GM23338 (cell line): ENCODE measurements at regions not wholly inside any gene's neighbourhood (a gene's known extent, or its start where the extent isn't known, plus 50 kb on each side); places are given as distances from the start of the nearest gene placed in this dataset.
"Not testable (repeated sequence)": the region's sequence is repeated elsewhere in the genome, so short reads cannot be mapped to it uniquely, and the experiment has no call there.

Source experiments
- ATAC-seq: fragments of 200-7000 bp; cut with Tn5 transposase; 3 replicates; pipeline ENCODE4 v1.9.1; 2020
- DNase-seq: peaks from one replicate; pipeline ENCODE4 v3.0.0-alpha.2; 2015; ENCODE audit warnings: low spot score
- H2AFZ ChIP-seq: fragments of 200-600 bp; sonication (generic); 2 replicates; pipeline ENCODE4 v1.8.0; 2016; ENCODE audit warnings: antibody characterized with exemption, mild to moderate bottlenecking, moderate library complexity
- H3F3A ChIP-seq: fragments of 200-600 bp; sonication (generic); replicated peaks from 2 replicates; pipeline ENCODE4 v1.8.0; 2017; ENCODE audit warnings: antibody characterized with exemption, mixed run types, low read depth
- H3K27ac ChIP-seq: fragments of 200-600 bp; sonication (generic); 2 replicates; pipeline ENCODE4 v1.6.1; 2016; ENCODE audit warnings: low read depth
- H3K27me3 ChIP-seq: fragments of 200-600 bp; sonication (generic); 2 replicates; pipeline ENCODE4 v1.8.0; 2016; ENCODE audit warnings: mild to moderate bottlenecking, mixed run types, moderate library complexity; ENCODE audit not compliant: insufficient read depth
- H3K36me3 ChIP-seq: fragments of 200-600 bp; sonication (generic); 2 replicates; pipeline ENCODE4 v1.8.0; 2016; ENCODE audit warnings: mild to moderate bottlenecking; ENCODE audit not compliant: insufficient read depth
- H3K4me1 ChIP-seq: fragments of 200-600 bp; sonication (generic); 2 replicates; pipeline ENCODE4 v1.8.0; 2016; ENCODE audit warnings: mild to moderate bottlenecking, moderate library complexity; ENCODE audit not compliant: insufficient read depth
- H3K4me2 ChIP-seq: fragments of 200-600 bp; sonication (generic); 2 replicates; pipeline ENCODE4 v1.7.1; 2017; ENCODE audit warnings: mixed run types
- H3K4me3 ChIP-seq: fragments of 200-600 bp; sonication (generic); 2 replicates; pipeline ENCODE4 v1.6.1; 2016; ENCODE audit warnings: mixed run types
- H3K79me2 ChIP-seq: fragments of 200-600 bp; sonication (generic); replicated peaks from 2 replicates; pipeline ENCODE4 v1.8.0; 2017; ENCODE audit warnings: mild to moderate bottlenecking; ENCODE audit not compliant: insufficient read depth
- H3K9me2 ChIP-seq: fragments of 200-600 bp; sonication (generic); 2 replicates; pipeline ENCODE4 v1.8.0; 2017; ENCODE audit not compliant: insufficient read depth
- H4K20me1 ChIP-seq: fragments of 200-600 bp; sonication (generic); replicated peaks from 2 replicates; pipeline ENCODE4 v1.8.0; 2017; ENCODE audit warnings: mild to moderate bottlenecking; ENCODE audit not compliant: insufficient read depth
- H3K27ac Mint-ChIP-seq: 2 replicates; pipeline ENCODE4 v1.8.0; 2020; ENCODE audit warnings: inconsistent platforms, mild to moderate bottlenecking, moderate library complexity, mixed read lengths
- H3K27me3 Mint-ChIP-seq: 3 replicates; pipeline ENCODE4 v1.8.0; 2022; ENCODE audit warnings: low read depth, mild to moderate bottlenecking, moderate library complexity, mixed read lengths, inconsistent platforms; ENCODE audit not compliant: insufficient read depth, poor library complexity
- H3K36me3 Mint-ChIP-seq: 3 replicates; pipeline ENCODE4 v1.8.0; 2021; ENCODE audit warnings: low read depth, mild to moderate bottlenecking, inconsistent platforms, moderate library complexity, mixed read lengths
- H3K4me1 Mint-ChIP-seq: 3 replicates; pipeline ENCODE4 v1.8.0; 2020; ENCODE audit warnings: mild to moderate bottlenecking, inconsistent platforms, mixed read lengths
- H3K4me3 Mint-ChIP-seq: 3 replicates; pipeline ENCODE4 v1.8.0; 2021; ENCODE audit warnings: moderate library complexity, mild to moderate bottlenecking, inconsistent platforms, mixed read lengths
- H3K9me3 Mint-ChIP-seq: 3 replicates; pipeline ENCODE4 v1.8.0; 2020; ENCODE audit warnings: moderate library complexity, mild to moderate bottlenecking, inconsistent platforms, mixed read lengths
- CREB1 ChIP-seq: fragments of 250-450 bp; sonication (Bioruptor Pico); IDR thresholded peaks from 2 replicates; pipeline ENCODE4 v1.5.0; 2020; ENCODE audit warnings: low read depth, mild to moderate bottlenecking, moderate library complexity
- CTCF ChIP-seq, 2 experiments: fragments of 200-600 bp in 1 of 2; sonication (generic) in 1 of 2; conservative IDR thresholded peaks; 2 replicates each; pipeline versions ENCODE4 v1.5.1 to v1.6.1; 2016 to 2017; ENCODE audit warnings: antibody characterized with exemption in 2 of 2, low read depth in 2 of 2, mild to moderate bottlenecking in 2 of 2, moderate library complexity in 1 of 2
- ETS1 ChIP-seq: IDR thresholded peaks from 2 replicates; pipeline ENCODE4 v1.6.1; 2016; ENCODE audit warnings: antibody characterized with exemption
- JUNB ChIP-seq: IDR thresholded peaks from one replicate; pipeline ENCODE4 v1.6.1; 2016; ENCODE audit warnings: antibody characterized with exemption; ENCODE audit not compliant: unreplicated experiment
- POLR2AphosphoS5 ChIP-seq: IDR thresholded peaks from 2 replicates; pipeline ENCODE4 v1.6.1; 2016; ENCODE audit warnings: antibody characterized with exemption, low read depth
- REST ChIP-seq: IDR thresholded peaks from one replicate; pipeline ENCODE4 v1.6.1; 2018; ENCODE audit warnings: antibody characterized with exemption; ENCODE audit not compliant: unreplicated experiment
- ZNF114 ChIP-seq: fragments of 250-450 bp; sonication (Bioruptor Pico); IDR thresholded peaks from 2 replicates; pipeline ENCODE4 v1.5.0; 2020; ENCODE audit warnings: mild to moderate bottlenecking, moderate library complexity
- ZNF462 ChIP-seq: fragments of 250-450 bp; sonication (Bioruptor Pico); IDR thresholded peaks from 2 replicates; pipeline ENCODE4 v1.5.0; 2020; ENCODE audit warnings: mild to moderate bottlenecking, moderate library complexity

GRCh38 chr9:102354041-102354440 is 615.6 kb upstream of the GRIN3A start (continued):
- no peak for TF ChIP-seq ETS1

GRCh38 chr9:102337471-102337870 is 599.0 kb upstream of the GRIN3A start:
- not testable (repeated sequence) for DNase-seq, ATAC-seq, H4K20me1 ChIP-seq, H3K4me1 ChIP-seq, H2AFZ ChIP-seq, H3K27me3 ChIP-seq, H3K4me1 Mint-ChIP-seq, H3K4me3 Mint-ChIP-seq, H3K27ac Mint-ChIP-seq, H3K4me2 ChIP-seq, H3K9me2 ChIP-seq, H3K27ac ChIP-seq, H3K79me2 ChIP-seq, H3K27me3 Mint-ChIP-seq, H3K36me3 ChIP-seq, H3F3A ChIP-seq, H3K4me3 ChIP-seq
- peaks cover 15% of the 10 kb centered on the region for H3K36me3 Mint-ChIP-seq
- peaks cover 87% of the 10 kb centered on the region for H3K9me3 Mint-ChIP-seq

- Histone ChIP-seq H2AFZ (no peak overlapping the region), H3K27ac (no peak overlapping the region), H3K27me3 (no peaks in the 10 kb centered on the region), H4K20me1 (no peaks in the 10 kb centered on the region), H3K4me1 (no peaks in the 10 kb centered on the region), H3F3A (no peaks in the 10 kb centered on the region), H3K36me3 (peaks cover 5% of the 10 kb centered on the region; the same call in 1 of the 2 replicates), H3K79me2 (no peaks in the 10 kb centered on the region), H3K4me2 (no peak overlapping the region), H3K9me2 (no peaks in the 10 kb centered on the region), H3K4me3 (no peak overlapping the region)
- Mint-ChIP-seq H3K4me1 (no peaks in the 10 kb centered on the region), H3K4me3 (no peak overlapping the region), H3K27me3 (peaks cover 1% of the 10 kb centered on the region), H3K27ac (no peak overlapping the region), H3K9me3 (peaks cover 87% of the 10 kb centered on the region), H3K36me3 (peaks cover 35% of the 10 kb centered on the region)
- ATAC-seq (no peak), DNase-seq (no peak)
- TF ChIP-seq CREB1 (CRISPR knock-in tag), result no peak
- TF ChIP-seq REST, result no peak
- no peak for TF ChIP-seq CTCF (conservative IDR thresholded peaks at IDR 0.05; ENCODE audit: low read depth in 2 of 2)
- TF ChIP-seq ZNF462, result no peak
- TF ChIP-seq POLR2AphosphoS5, result no peak
- TF ChIP-seq ZNF114 (CRISPR knock-in tag), result no peak
- no peak for TF ChIP-seq JUNB
Observed at GRCh38 chr9:102309379-102309778, 570.9 kb upstream of the GRIN3A start.
